ENCODE measurements at regions not wholly inside any gene's neighbourhood (a gene's known extent, or its start where the extent isn't known, plus 50 kb on each side); places are given as distances from the start of the nearest gene placed in this dataset.

DNA sequence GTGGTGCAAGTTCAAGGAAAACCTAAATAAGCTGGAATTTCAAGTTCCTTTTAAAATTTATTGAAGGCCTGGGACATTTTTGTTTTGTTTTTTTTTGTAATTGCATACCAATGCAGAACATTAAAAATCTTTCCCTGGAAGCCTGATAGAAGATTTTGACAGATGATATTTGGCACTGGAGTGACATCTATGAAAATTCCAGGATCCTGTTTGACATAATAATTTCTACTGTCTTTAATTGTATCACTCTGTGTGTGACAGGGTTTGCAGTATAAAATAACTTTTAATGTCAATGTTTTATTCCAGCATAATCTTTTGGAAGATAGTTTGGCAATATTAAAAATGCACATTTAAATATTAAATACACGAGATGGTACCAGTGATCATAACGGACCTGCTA is 514.2 kb upstream of the ACO1 start:
- ATAC-seq (no peak), DNase-seq (ENCODE audit: low read depth, low spot score) (no peak), FAIRE-seq (no peak)
- H3K4me3 ChIP-seq = no peak overlapping the region
- no peak overlapping the region for H3K27ac ChIP-seq (ENCODE audit: control insufficient read depth, insufficient read depth)
- H2AFZ ChIP-seq (ENCODE audit: control insufficient read depth, low read depth, low read length) = no peak overlapping the region
- intact Hi-C loops (cut with micrococcal nuclease; ENCODE audit: unreplicated experiment) (no loop called here), in situ Hi-C loops (cut with MboI) (no loop called here)
- RAD21 ChIA-PET (ENCODE audit: unreplicated experiment) = no interaction called here
- no peaks in the 10 kb centered on the region for H3K27me3 ChIP-seq (replicated peaks in 1 of 2; ENCODE audit: control insufficient read depth in 2 of 2, insufficient read depth in 2 of 2, low read length in 1 of 2)
- H3K4me2 ChIP-seq (ENCODE audit: control insufficient read depth, insufficient read depth) = no peak overlapping the region
- SMC1A ChIA-PET (ENCODE audit: uncharacterized antibody, unreplicated experiment) = no interaction called here
- 0% methylated on average over 2 of the region's 2 CpGs for WGBS (ENCODE audit: insufficient coverage, insufficient replicate concordance, low lambda C conversion rate, missing lambda C conversion rate)
- POLR2A ChIA-PET = no interaction called here
- CTCF ChIA-PET = no interaction called here
- H3K79me2 ChIP-seq (ENCODE audit: control insufficient read depth, insufficient read depth, low read length) = no peaks in the 10 kb centered on the region
- H4K20me1 ChIP-seq (ENCODE audit: control insufficient read depth, insufficient read depth) = no peaks in the 10 kb centered on the region
- H3K9ac ChIP-seq (ENCODE audit: control insufficient read depth, insufficient read depth, low read length) = no peak overlapping the region
- H3K4me1 ChIP-seq (ENCODE audit: control insufficient read depth, insufficient read depth, low read length) = no peaks in the 10 kb centered on the region
- H3K9me3 ChIP-seq (replicated peaks; ENCODE audit: control insufficient read depth, insufficient read depth, low read length) = no peaks in the 10 kb centered on the region
- no peaks in the 10 kb centered on the region for H3K36me3 ChIP-seq (ENCODE audit: control insufficient read depth in 2 of 2, insufficient read depth in 2 of 2, low read length in 1 of 2)
- no TSS peak for BruUV-seq (replicated peaks)
- TF ChIP-seq, protein P1, sequence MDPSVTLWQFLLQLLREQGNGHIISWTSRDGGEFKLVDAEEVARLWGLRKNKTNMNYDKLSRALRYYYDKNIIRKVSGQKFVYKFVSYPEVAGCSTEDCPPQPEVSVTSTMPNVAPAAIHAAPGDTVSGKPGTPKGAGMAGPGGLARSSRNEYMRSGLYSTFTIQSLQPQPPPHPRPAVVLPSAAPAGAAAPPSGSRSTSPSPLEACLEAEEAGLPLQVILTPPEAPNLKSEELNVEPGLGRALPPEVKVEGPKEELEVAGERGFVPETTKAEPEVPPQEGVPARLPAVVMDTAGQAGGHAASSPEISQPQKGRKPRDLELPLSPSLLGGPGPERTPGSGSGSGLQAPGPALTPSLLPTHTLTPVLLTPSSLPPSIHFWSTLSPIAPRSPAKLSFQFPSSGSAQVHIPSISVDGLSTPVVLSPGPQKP (IDR thresholded peaks at IDR 0.05; ENCODE audit: low read depth, low read length) = no peak
- TF ChIP-seq NFYA (IDR thresholded peaks at IDR 0.05; ENCODE audit: borderline replicate concordance, low read depth, low read length) (no peak), RB1 (IDR thresholded peaks at IDR 0.05; ENCODE audit: borderline replicate concordance) (no peak), HDGF (IDR thresholded peaks at IDR 0.05) (no peak), PAX5 (IDR thresholded peaks at IDR 0.05; ENCODE audit: borderline replicate concordance, low read depth, low read length) (no peak), IKZF1 (conservative IDR thresholded peaks at IDR 0.05) (no peak), RBBP5 (conservative IDR thresholded peaks at IDR 0.05) (no peak), SIN3A (IDR thresholded peaks at IDR 0.05; ENCODE audit: low read depth, low read length) (no peak), EED (IDR thresholded peaks at IDR 0.05; ENCODE audit: low read depth) (no peak)
- TF ChIP-seq, protein P2, sequence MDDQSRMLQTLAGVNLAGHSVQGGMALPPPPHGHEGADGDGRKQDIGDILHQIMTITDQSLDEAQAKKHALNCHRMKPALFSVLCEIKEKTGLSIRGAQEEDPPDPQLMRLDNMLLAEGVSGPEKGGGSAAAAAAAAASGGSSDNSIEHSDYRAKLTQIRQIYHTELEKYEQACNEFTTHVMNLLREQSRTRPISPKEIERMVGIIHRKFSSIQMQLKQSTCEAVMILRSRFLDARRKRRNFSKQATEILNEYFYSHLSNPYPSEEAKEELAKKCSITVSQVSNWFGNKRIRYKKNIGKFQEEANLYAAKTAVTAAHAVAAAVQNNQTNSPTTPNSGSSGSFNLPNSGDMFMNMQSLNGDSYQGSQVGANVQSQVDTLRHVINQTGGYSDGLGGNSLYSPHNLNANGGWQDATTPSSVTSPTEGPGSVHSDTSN (IDR thresholded peaks at IDR 0.05; ENCODE audit: insufficient replicate concordance, low read depth, low read length) = no peak
- TF ChIP-seq, protein P3, sequence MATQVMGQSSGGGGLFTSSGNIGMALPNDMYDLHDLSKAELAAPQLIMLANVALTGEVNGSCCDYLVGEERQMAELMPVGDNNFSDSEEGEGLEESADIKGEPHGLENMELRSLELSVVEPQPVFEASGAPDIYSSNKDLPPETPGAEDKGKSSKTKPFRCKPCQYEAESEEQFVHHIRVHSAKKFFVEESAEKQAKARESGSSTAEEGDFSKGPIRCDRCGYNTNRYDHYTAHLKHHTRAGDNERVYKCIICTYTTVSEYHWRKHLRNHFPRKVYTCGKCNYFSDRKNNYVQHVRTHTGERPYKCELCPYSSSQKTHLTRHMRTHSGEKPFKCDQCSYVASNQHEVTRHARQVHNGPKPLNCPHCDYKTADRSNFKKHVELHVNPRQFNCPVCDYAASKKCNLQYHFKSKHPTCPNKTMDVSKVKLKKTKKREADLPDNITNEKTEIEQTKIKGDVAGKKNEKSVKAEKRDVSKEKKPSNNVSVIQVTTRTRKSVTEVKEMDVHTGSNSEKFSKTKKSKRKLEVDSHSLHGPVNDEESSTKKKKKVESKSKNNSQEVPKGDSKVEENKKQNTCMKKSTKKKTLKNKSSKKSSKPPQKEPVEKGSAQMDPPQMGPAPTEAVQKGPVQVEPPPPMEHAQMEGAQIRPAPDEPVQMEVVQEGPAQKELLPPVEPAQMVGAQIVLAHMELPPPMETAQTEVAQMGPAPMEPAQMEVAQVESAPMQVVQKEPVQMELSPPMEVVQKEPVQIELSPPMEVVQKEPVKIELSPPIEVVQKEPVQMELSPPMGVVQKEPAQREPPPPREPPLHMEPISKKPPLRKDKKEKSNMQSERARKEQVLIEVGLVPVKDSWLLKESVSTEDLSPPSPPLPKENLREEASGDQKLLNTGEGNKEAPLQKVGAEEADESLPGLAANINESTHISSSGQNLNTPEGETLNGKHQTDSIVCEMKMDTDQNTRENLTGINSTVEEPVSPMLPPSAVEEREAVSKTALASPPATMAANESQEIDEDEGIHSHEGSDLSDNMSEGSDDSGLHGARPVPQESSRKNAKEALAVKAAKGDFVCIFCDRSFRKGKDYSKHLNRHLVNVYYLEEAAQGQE (IDR thresholded peaks at IDR 0.05; ENCODE audit: low read depth, low read length) = no peak
- TF ChIP-seq, protein P4, sequence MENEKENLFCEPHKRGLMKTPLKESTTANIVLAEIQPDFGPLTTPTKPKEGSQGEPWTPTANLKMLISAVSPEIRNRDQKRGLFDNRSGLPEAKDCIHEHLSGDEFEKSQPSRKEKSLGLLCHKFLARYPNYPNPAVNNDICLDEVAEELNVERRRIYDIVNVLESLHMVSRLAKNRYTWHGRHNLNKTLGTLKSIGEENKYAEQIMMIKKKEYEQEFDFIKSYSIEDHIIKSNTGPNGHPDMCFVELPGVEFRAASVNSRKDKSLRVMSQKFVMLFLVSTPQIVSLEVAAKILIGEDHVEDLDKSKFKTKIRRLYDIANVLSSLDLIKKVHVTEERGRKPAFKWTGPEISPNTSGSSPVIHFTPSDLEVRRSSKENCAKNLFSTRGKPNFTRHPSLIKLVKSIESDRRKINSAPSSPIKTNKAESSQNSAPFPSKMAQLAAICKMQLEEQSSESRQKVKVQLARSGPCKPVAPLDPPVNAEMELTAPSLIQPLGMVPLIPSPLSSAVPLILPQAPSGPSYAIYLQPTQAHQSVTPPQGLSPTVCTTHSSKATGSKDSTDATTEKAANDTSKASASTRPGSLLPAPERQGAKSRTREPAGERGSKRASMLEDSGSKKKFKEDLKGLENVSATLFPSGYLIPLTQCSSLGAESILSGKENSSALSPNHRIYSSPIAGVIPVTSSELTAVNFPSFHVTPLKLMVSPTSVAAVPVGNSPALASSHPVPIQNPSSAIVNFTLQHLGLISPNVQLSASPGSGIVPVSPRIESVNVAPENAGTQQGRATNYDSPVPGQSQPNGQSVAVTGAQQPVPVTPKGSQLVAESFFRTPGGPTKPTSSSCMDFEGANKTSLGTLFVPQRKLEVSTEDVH (IDR thresholded peaks at IDR 0.05; ENCODE audit: low read depth, partially characterized antibody) = no peak
- TF ChIP-seq, protein P5, sequence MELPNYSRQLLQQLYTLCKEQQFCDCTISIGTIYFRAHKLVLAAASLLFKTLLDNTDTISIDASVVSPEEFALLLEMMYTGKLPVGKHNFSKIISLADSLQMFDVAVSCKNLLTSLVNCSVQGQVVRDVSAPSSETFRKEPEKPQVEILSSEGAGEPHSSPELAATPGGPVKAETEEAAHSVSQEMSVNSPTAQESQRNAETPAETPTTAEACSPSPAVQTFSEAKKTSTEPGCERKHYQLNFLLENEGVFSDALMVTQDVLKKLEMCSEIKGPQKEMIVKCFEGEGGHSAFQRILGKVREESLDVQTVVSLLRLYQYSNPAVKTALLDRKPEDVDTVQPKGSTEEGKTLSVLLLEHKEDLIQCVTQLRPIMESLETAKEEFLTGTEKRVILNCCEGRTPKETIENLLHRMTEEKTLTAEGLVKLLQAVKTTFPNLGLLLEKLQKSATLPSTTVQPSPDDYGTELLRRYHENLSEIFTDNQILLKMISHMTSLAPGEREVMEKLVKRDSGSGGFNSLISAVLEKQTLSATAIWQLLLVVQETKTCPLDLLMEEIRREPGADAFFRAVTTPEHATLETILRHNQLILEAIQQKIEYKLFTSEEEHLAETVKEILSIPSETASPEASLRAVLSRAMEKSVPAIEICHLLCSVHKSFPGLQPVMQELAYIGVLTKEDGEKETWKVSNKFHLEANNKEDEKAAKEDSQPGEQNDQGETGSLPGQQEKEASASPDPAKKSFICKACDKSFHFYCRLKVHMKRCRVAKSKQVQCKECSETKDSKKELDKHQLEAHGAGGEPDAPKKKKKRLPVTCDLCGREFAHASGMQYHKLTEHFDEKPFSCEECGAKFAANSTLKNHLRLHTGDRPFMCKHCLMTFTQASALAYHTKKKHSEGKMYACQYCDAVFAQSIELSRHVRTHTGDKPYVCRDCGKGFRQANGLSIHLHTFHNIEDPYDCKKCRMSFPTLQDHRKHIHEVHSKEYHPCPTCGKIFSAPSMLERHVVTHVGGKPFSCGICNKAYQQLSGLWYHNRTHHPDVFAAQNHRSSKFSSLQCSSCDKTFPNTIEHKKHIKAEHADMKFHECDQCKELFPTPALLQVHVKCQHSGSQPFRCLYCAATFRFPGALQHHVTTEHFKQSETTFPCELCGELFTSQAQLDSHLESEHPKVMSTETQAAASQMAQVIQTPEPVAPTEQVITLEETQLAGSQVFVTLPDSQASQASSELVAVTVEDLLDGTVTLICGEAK (IDR thresholded peaks at IDR 0.05; ENCODE audit: borderline replicate concordance) = no peak
